SU-DHL-6 (cell line): ENCODE measurements at regions not wholly inside any gene's neighbourhood (a gene's known extent, or its start where the extent isn't known, plus 50 kb on each side); places are given as distances from the start of the nearest gene placed in this dataset.

Experiments used
- H2AFZ ChIP-seq: fragments of 200-600 bp; sonication (generic); 2 replicates; pipeline ENCODE4 v1.6.1; 2014; ENCODE audit warnings: low read depth, mild to moderate bottlenecking, moderate library complexity, mixed read lengths, antibody characterized with exemption, low read length; ENCODE audit not compliant: severe bottlenecking
- H3F3A ChIP-seq: fragments of 200-600 bp; shearing (Covaris generic); 2 replicates; pipeline ENCODE4 v1.6.0; 2016; ENCODE audit warnings: antibody characterized with exemption, mild to moderate bottlenecking; ENCODE audit not compliant: insufficient read depth
- H3K27ac ChIP-seq: fragments of 200-600 bp; sonication (generic); 2 replicates; pipeline ENCODE4 v1.5.1; 2016; ENCODE audit warnings: low read depth, mild to moderate bottlenecking, low read length, moderate library complexity, mixed read lengths
- H3K27me3 ChIP-seq: fragments of 200-600 bp; sonication (generic), shearing (Covaris generic); 2 replicates; pipeline ENCODE4 v1.6.0; 2014; ENCODE audit warnings: mild to moderate bottlenecking, low read length
- H3K36me3 ChIP-seq: fragments of 200-600 bp; sonication (generic); 2 replicates; pipeline ENCODE4 v1.6.1; 2014; ENCODE audit warnings: mild to moderate bottlenecking, low read length, mixed read lengths
- H3K4me2 ChIP-seq: fragments of 300-600, 200-600 bp; shearing (Covaris generic), sonication (generic); 2 replicates; pipeline ENCODE4 v1.6.0; 2014; ENCODE audit warnings: low read length, low read depth, mild to moderate bottlenecking; ENCODE audit not compliant: poor library complexity, severe bottlenecking
- H3K4me3 ChIP-seq: fragments of 200-600 bp; sonication (generic); 2 replicates; pipeline ENCODE4 v1.5.1; 2014; ENCODE audit warnings: antibody characterized with exemption, low read length, mild to moderate bottlenecking, mixed read lengths; ENCODE audit not compliant: insufficient read depth, poor library complexity, severe bottlenecking
- H3K79me2 ChIP-seq: fragments of 200-600 bp; sonication (generic); 2 replicates; pipeline ENCODE4 v1.6.1; 2014; ENCODE audit warnings: mild to moderate bottlenecking, low read length, moderate library complexity; ENCODE audit not compliant: insufficient read depth
- H3K9ac ChIP-seq: fragments of 200-600 bp; sonication (generic); 2 replicates; pipeline ENCODE4 v1.7.0; 2014; ENCODE audit warnings: mild to moderate bottlenecking, low read length
- H3K9me2 ChIP-seq: fragments of 200-600 bp; sonication (generic); replicated peaks from 2 replicates; pipeline ENCODE4 v1.6.1; 2014; ENCODE audit warnings: low read length; ENCODE audit not compliant: insufficient read depth
- H3K9me3 ChIP-seq: fragments of 200-600 bp; sonication (generic); 2 replicates; pipeline ENCODE4 v1.6.1; 2014; ENCODE audit warnings: low read length, mixed read lengths; ENCODE audit not compliant: insufficient read depth
- H4K20me1 ChIP-seq: fragments of 200-600 bp; sonication (generic); 2 replicates; pipeline ENCODE4 v1.6.1; 2014; ENCODE audit warnings: low read depth, mild to moderate bottlenecking, antibody characterized with exemption, low read length, moderate library complexity, mixed read lengths
- CTCF ChIP-seq: fragments of 200-600 bp; sonication (generic); IDR thresholded peaks from one replicate; pipeline ENCODE4 v1.5.1; 2017; ENCODE audit warnings: antibody characterized with exemption, mild to moderate bottlenecking, low read length, moderate library complexity; ENCODE audit not compliant: insufficient read depth, poor library complexity, severe bottlenecking
- EZH2phosphoT487 ChIP-seq: fragments of 200-600 bp; sonication (generic), shearing (Covaris generic); conservative IDR thresholded peaks from 2 replicates; pipeline ENCODE4 v1.6.1; 2018; ENCODE audit warnings: mild to moderate bottlenecking, antibody characterized with exemption, low read length, moderate library complexity, mixed read lengths

- no peaks in the 10 kb centered on the region for H3K9me2 ChIP-seq
- H3K36me3 ChIP-seq, result no peaks in the 10 kb centered on the region
- H3K4me2 ChIP-seq, result no peak overlapping the region
- H3K9me3 ChIP-seq, result no peaks in the 10 kb centered on the region
- H3K27me3 ChIP-seq, result no peaks in the 10 kb centered on the region
- H3K9ac ChIP-seq, result no peak overlapping the region
- H2AFZ ChIP-seq, result no peak overlapping the region
- H3F3A ChIP-seq, result no peaks in the 10 kb centered on the region
- no peak overlapping the region for H3K4me3 ChIP-seq
- no peaks in the 10 kb centered on the region for H4K20me1 ChIP-seq
- no peak for TF ChIP-seq EZH2phosphoT487
- TF ChIP-seq CTCF, result no peak
- no peak overlapping the region for H3K27ac ChIP-seq
- no peaks in the 10 kb centered on the region for H3K79me2 ChIP-seq
These were observed 116.5 kb downstream of the SALL1 start for GRCh38 chr16:51034481-51035109.

- no peaks in the 10 kb centered on the region for H3K79me2 ChIP-seq
- H4K20me1 ChIP-seq, result no peaks in the 10 kb centered on the region
- H2AFZ ChIP-seq, result no peak overlapping the region
- no peaks in the 10 kb centered on the region for H3F3A ChIP-seq
- TF ChIP-seq EZH2phosphoT487, result no peak
- TF ChIP-seq CTCF, result no peak
- no peak overlapping the region for H3K9ac ChIP-seq
- no peaks in the 10 kb centered on the region for H3K27me3 ChIP-seq
- H3K4me2 ChIP-seq, result no peak overlapping the region
- no peaks in the 10 kb centered on the region for H3K9me3 ChIP-seq
- H3K4me3 ChIP-seq, result no peak overlapping the region
- no peaks in the 10 kb centered on the region for H3K9me2 ChIP-seq
- no peaks in the 10 kb centered on the region for H3K36me3 ChIP-seq
- H3K27ac ChIP-seq, result no peak overlapping the region
These were observed 119.5 kb downstream of the SALL1 start for GRCh38 chr16:51031598-51031997.

GRCh38 chr16:51030516-51030915, 120.6 kb downstream of the SALL1 start:
- no peaks in the 10 kb centered on the region for H3K27me3 ChIP-seq
- H4K20me1 ChIP-seq, result no peaks in the 10 kb centered on the region
- H3K9me3 ChIP-seq, result no peaks in the 10 kb centered on the region
- H3K4me2 ChIP-seq, result no peak overlapping the region
- H3K27ac ChIP-seq, result no peak overlapping the region
- no peaks in the 10 kb centered on the region for H3K9me2 ChIP-seq
- no peak overlapping the region for H3K4me3 ChIP-seq
- no peak for TF ChIP-seq CTCF
- TF ChIP-seq EZH2phosphoT487, result no peak
- H3K9ac ChIP-seq, result no peak overlapping the region
- H2AFZ ChIP-seq, result no peak overlapping the region
- H3K79me2 ChIP-seq, result no peaks in the 10 kb centered on the region
- no peaks in the 10 kb centered on the region for H3F3A ChIP-seq
- H3K36me3 ChIP-seq, result no peaks in the 10 kb centered on the region
